GM19455 (cell line): ENCODE measurements at regions not wholly inside any gene's neighbourhood (a gene's known extent, or its start where the extent isn't known, plus 50 kb on each side); places are given as distances from the start of the nearest gene placed in this dataset.
"Not testable (repeated sequence)": the region's sequence is repeated elsewhere in the genome, so short reads cannot be mapped to it uniquely, and the experiment has no call there.

Experiments used
- ATAC-seq: cut with Tn5 transposase; IDR thresholded peaks from one replicate; pipeline ENCODE4 v1.9.1; 2021; ENCODE audit not compliant: unreplicated experiment

- ATAC-seq: no peak
These were observed 606.4 kb upstream of the NR3C2 start for GRCh38 chr4:149048451-149049143.

GRCh38 chr4:149047368-149047767 lies 605.2 kb upstream of the NR3C2 start:
- no peak for ATAC-seq

- no peak for ATAC-seq
These were observed 603.5 kb upstream of the NR3C2 start for GRCh38 chr4:149045731-149046130.

DNA sequence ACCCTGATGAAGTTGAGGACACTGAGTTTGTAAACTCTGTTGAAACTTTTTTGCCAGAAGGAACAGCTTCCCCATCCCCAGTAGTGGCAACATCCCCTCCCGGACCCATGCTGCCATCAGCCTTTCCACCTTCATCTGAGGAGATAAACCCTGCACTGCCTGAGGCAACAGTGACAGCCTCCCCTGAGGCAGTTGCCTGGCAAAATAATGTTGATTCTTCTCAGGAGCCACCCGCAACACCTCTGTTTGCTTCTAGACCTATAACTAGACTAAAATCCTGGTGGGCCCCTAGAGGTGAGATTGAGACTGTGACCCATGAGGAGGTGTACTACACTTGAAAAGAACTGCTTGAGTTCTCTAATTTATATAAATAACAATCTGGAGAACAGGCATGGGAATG lies 597.6 kb upstream of the NR3C2 start:
- ATAC-seq: not testable (repeated sequence)

DNA sequence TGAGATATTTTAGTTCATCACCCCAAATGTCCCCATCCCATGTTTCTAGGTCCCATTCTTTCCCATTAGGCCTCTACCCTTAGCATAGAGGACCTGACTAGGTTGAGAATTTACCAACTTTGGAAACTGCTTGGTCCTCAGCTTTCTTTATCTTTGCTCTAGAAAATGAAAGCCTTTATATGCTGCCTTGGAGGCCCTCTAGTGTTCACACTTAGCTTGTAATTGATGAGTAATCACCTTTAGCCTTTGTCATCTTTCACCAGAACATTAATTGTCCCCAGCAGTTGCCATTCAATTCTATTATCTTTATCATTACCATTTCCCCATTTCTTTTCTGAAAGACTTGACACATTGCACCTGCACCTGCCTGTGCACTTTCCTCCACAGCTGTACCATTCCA lies 589.2 kb upstream of the NR3C2 start:
- no peak for ATAC-seq

- no peak for ATAC-seq
These were observed 586.9 kb upstream of the NR3C2 start for GRCh38 chr4:149029056-149029651.

GRCh38 chr4:149026696-149027095 lies 584.5 kb upstream of the NR3C2 start:
- ATAC-seq: no peak

DNA sequence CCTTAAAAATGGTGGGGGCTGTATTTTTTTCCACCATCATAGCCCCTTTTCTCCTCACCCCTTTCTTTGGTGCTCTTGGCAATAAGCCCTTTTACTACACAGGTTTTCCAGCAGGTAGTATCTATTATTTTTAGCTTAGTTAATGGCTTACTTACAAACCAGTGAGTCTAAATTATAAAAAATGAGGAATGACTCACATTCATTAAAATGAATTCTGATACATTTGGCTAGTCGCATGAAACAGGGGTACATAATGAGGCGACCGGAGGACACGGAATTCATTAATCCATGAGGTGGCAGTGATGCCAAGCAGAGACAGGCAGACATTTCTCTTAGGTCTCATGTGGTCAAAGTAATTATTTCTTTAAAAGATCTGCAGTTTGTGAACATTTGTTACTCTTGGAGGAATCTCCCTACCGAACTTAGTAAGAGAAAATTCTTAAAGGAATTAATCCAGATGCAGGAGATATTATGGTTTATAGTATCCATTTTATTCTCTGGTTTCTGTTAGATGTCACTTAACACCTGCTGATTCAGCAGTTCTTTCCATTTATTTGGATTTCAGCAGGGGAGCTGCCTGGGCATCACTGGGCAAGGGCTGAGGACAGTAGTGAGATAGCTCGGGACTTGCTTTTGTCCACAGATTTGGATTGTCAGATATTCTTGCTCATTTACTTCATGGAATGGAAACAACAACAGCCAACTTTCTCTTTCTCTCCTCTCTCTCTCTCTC lies 575.0 kb upstream of the NR3C2 start:
- no peak for ATAC-seq

- ATAC-seq: no peak
These were observed 567.0 kb upstream of the NR3C2 start for GRCh38 chr4:149009223-149009622.

DNA sequence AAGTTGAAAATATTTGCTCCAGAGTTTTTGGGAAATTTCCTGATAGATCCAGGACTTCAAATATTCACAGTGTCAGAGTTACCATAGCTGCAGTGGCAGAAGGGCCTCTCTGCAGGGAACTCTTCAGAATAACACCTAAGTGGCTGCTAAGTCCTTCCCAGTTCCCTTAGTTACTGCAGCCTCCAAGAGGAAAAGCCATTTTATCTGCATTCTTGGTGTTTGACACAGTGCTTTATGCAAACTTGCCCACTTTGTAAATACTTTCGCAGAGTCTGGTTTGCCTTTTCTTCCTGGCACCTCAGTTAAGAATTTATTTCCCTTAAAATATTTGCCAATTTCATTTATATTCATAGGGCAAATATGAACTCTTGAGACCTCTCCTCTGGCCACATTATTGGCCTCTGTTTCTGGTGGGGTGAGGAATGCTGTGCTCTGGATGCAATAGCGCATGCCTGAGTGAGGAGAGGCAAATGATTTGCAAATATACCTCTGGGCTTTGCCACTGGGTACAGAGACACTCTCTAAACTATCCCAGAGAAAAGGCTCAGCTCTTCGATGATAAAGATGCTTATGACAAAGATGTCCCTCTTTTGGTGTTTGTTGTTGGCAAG lies 566.3 kb upstream of the NR3C2 start:
- no peak for ATAC-seq

GRCh38 chr4:149005191-149005590 lies 563.0 kb upstream of the NR3C2 start:
- ATAC-seq: no peak

DNA sequence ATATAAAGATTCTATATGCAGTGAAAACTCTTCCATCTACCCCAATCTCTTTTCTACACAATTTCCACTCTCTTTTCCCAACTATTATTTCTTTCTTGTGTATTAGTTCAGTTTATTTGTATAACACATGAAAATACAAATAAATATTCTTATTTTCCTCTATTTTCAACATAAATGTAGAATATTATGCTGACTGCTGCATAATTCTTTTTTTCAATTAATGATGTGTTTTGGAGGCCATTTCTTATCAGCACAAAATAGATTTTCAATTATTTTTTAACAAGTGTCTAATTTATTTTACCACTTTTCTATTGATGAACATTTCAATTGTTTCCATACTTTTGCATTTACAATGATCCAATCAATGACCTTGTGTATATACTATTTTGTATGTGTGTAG lies 557.7 kb upstream of the NR3C2 start:
- ATAC-seq: no peak

DNA sequence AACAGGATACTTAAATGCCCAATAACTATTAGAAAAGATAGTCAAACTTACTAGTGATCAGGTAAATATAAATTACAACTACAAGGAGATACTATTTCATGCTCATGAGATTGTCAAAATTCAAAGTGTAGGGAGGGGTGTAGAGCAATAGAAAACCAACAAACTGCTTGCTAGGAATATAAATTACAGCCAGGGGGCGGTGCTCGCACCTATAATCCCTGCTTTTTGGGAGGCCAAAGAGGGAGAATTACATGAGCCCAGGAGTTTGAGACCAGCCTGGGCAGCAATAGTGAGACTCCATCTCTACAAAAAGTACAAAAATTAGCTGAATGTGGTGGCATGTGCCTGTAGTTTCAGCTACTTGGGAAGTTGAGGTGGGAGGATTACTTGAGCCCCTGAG lies 556.5 kb upstream of the NR3C2 start:
- ATAC-seq: no peak

GRCh38 chr4:148986951-148987350 lies 544.7 kb upstream of the NR3C2 start:
- ATAC-seq: no peak

GRCh38 chr4:148984951-148985350 lies 542.7 kb upstream of the NR3C2 start:
- no peak for ATAC-seq

DNA sequence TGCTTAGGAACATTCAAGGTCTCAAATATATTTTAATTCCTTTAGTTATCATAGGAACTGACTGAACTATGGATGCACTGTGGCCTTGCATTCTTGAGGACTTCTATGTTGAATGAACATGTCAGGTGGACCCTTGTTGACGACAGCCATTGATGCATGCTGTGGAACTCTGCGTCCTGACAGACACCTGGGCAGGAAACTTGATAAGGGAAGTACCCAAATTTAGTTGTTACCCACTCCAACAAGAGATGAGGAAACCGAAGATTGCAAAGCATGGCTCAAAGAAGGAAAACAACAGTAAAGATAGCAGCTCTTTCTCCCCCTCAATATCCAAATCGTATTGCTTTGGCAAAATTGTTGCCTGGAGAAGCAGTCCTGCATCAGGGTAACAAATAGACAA lies 540.0 kb upstream of the NR3C2 start:
- ATAC-seq: no peak

DNA sequence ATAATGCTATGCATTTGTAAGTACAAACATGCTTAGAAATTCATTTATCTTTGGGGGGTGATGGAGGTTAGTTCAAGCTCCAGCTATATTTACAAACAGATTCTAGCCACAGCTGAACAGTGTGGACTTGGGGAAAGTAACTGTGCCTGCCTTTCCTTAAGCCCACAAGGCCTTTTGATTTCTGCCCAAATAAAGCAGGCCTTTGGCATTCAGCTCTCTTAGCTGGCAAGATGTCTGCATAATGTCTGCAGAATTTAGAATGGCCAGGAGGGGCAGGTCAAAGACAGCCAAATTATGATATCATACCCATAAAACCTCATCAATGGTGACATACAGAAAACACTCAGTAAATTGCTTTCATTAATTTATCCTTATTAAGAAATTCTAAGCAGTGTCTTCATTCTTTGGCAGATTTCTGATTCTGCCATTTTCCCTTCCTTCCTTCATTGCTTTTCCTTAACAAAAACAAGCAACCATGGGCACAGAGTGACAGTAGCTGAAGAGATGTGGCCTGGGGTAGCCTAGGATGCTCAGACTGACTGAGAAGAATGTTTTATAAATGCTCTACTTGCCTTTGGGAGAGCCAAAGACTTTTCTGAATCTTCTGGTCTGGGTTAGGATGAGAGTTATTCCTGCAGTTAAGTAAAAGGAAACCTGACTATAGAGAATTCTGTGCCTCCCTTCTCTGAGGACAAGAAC lies 538.7 kb upstream of the NR3C2 start:
- no peak for ATAC-seq

DNA sequence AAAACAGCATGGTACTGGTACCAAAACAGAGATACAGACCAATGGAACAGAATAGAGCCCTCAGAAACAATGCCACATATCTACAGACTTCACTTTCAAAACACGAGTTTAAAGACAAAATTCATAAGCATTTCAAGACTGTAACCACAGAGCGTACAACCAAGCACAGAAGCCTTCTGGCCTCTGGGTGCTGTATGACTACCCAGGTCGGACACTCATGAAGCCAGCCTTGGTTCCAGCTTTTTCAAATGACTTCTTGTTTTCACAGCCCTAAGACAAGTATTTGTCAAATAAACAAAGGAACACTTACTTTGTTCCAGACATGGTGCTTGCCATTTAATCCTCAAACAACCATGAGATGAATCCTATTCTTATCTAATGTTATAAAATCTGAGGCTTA lies 536.1 kb upstream of the NR3C2 start:
- no peak for ATAC-seq

DNA sequence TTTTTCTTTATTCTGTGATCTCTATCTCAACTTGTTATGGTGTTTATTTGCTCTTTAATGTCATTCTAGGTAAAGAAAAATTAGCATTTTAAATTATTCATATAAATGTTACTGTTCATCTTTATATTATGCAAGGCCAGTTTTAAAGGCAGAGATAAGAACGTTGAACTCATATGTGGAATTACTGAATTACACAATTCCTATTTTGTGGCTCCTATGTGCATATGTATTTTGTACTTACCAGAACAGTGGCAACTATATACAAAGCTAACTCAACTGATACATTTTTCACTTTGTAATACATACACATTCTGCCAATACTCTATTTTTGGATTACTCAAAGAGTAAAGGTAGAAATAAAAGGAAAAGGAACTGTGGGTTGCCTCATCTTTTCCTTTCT lies 533.2 kb upstream of the NR3C2 start:
- ATAC-seq: no peak

GRCh38 chr4:148965080-148965479 lies 522.9 kb upstream of the NR3C2 start:
- no peak for ATAC-seq

DNA sequence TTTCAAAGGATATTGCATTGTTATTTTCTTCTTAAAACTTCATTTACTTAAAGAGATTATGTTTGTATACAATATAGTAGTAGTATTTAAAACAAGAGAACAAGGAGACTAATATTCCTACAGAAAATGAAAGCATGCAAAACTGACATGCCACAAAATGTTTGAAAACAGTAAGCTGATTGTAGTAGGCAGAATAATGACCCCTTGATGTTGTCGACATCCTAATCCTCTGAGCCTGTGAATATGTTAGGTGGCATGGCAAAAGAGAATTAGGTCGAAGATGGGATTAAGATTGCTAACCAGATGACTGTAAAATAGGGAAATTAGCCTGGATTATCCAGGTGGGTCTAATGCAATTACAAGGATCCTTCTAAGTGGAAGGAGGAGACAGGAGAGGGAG lies 522.2 kb upstream of the NR3C2 start:
- no peak for ATAC-seq
